Gastrocnemius medialis (tissue), 4 donors: ENCODE measurements at regions not wholly inside any gene's neighbourhood (a gene's known extent, or its start where the extent isn't known, plus 50 kb on each side); places are given as distances from the start of the nearest gene placed in this dataset.
A peak's percentile ranks its signal among the peaks of the same experiment; 100 is the strongest.

Experiments used
- ATAC-seq, 2 donors: fragments of 150-250 bp; one replicate each; pipeline ENCODE4 v1.9.1; 2016
- DNase-seq, 2 donors: peaks; one replicate each; pipeline ENCODE4 v3.0.0-alpha.2; 2019
- H3K27ac ChIP-seq, 4 donors: fragments of 200-600 bp; sonication (generic); 1 replicate in 1 of 4; 2 replicates in 3 of 4; pipeline ENCODE4 v1.5.1; 2016 to 2018; ENCODE audit warnings: mild to moderate bottlenecking in 2 of 4, moderate library complexity in 1 of 4
- H3K27me3 ChIP-seq, 3 donors: fragments of 200-600 bp; sonication (generic) in 2 of 3; 1 replicate in 1 of 3; 2 replicates in 2 of 3; pipeline versions ENCODE4 v1.5.1 to v1.6.0; 2016 to 2019; ENCODE audit warnings: mild to moderate bottlenecking in 1 of 3, moderate library complexity in 1 of 3
- H3K36me3 ChIP-seq, 2 donors: fragments of 200-600 bp; sonication (generic) in 1 of 2; one replicate each; pipeline ENCODE4 v1.5.1; 2017 to 2018
- H3K4me1 ChIP-seq, 2 donors: fragments of 200-600 bp; sonication (generic) in 1 of 2; one replicate each; pipeline ENCODE4 v1.5.1; 2016 to 2017; ENCODE audit warnings: mild to moderate bottlenecking in 2 of 2
- H3K4me3 ChIP-seq, 4 donors: fragments of 200-600 bp; sonication (generic) in 3 of 4; 1 replicate in 1 of 4; 2 replicates in 3 of 4; pipeline ENCODE4 v1.5.1; 2016 to 2019; ENCODE audit warnings: mild to moderate bottlenecking in 2 of 4
- H3K9me3 ChIP-seq, 3 donors: fragments of 200-600 bp; sonication (generic) in 2 of 3; 1 replicate in 1 of 3; 2 replicates in 2 of 3; pipeline ENCODE4 v1.5.1; 2016 to 2019
- POLR2A ChIP-seq, 2 donors: fragments of 450-650 bp; IDR thresholded peaks; one replicate each; pipeline ENCODE4 v1.6.1; 2017; ENCODE audit warnings: antibody characterized with exemption in 2 of 2, mild to moderate bottlenecking in 2 of 2, moderate library complexity in 2 of 2
- in situ Hi-C, 4 donors: fragments of 200-750 bp; cut with MboI; loops; one replicate each; pipeline versions ENCODE4 v1.15.0 to v1.8.0; 2017; ENCODE audit warnings: low sequenced_read_pairs in 4 of 4
- intact Hi-C: fragments of 100-400 bp; cut with DNase I; formaldehyde crosslinking; loops from one replicate; pipeline ENCODE4 v1.15.1; 2023; ENCODE audit warnings: low total_unique reads
- TF ChIP-seq, protein P1 (sequence below), 5 experiments: fragments of 450-650 bp in 3 of 5; fragments of 200-600 bp in 2 of 5; sonication (generic) in 2 of 5; IDR thresholded peaks in 4 of 5; conservative IDR thresholded peaks in 1 of 5; 1 replicate in 4 of 5; 2 replicates in 1 of 5; pipeline ENCODE4 v1.5.1; 2016 to 2019; ENCODE audit warnings: antibody characterized with exemption in 5 of 5, mild to moderate bottlenecking in 3 of 5, moderate library complexity in 3 of 5

DNA sequence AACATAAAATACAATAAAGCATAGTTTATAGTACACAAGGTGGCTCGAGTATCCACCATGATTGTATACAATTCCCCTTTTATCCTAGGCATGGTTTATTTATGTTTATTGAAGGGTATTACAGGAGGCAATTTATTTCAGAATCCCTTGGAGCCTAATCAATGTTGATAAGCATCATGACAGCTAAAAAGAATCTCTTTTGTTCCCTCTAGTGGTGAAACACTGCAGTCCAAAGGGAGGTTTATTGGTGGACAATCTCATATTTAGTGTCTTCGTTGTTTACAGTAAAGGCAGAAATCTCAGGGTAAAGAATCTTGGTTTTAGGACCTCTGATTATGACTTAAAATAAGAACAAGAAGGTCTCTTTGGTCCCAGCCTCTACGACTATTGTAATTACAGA, 1712.5 kb downstream of the C4orf33 start:
- in situ Hi-C loops: no loop called here
- no peak overlapping the region for H3K4me3 ChIP-seq
- no peaks in the 10 kb centered on the region for H3K4me1 ChIP-seq

DNA sequence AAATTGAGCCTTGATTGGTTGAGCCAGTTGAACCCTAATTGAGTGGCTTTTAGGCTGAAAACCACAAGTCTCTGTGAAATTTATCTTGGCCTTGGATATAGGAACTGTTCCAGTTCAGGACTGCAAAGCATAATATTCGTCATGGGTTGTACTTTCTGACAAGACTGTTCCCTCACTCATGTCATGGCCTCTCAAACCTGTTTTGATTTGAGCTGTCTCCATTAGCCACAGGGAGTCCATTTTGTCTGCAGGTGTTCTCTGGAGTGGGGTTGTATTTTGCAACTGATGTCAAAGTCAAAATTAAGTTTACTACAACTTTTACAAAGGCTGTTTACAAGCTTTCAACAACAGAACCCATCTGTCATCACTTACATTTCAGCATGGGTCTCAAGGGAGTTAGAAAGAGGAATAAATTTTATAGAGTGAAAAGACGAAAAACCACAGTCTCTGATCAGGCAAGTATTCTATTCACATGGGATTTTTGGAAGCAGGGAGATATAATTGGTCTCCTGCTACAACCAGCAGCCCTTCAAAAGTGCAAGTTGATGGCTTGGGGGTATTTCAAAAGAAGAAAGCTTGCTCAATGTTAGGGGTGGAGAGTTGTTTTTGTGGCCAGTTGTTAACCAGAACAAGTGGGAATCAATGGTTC, 1716.3 kb downstream of the C4orf33 start:
- Histone ChIP-seq H3K9me3 (no peaks in the 10 kb centered on the region), H3K27ac (no peak overlapping the region), H3K27me3 (no peaks in the 10 kb centered on the region), H3K36me3 (no peaks in the 10 kb centered on the region), H3K4me1 (no peaks in the 10 kb centered on the region), H3K4me3 (no peak overlapping the region)
- in situ Hi-C loops: loop anchor here in 1 of 4 donors (10.0 kb wide), 1 partner anchor 57 kb away; no protein-coding TSS in a partner anchor
- intact Hi-C loops: no loop called here
- no peak for ATAC-seq
- no peak for DNase-seq
- TF ChIP-seq POLR2A (IDR thresholded peaks at IDR 0.05): no peak
- TF ChIP-seq, protein P1, sequence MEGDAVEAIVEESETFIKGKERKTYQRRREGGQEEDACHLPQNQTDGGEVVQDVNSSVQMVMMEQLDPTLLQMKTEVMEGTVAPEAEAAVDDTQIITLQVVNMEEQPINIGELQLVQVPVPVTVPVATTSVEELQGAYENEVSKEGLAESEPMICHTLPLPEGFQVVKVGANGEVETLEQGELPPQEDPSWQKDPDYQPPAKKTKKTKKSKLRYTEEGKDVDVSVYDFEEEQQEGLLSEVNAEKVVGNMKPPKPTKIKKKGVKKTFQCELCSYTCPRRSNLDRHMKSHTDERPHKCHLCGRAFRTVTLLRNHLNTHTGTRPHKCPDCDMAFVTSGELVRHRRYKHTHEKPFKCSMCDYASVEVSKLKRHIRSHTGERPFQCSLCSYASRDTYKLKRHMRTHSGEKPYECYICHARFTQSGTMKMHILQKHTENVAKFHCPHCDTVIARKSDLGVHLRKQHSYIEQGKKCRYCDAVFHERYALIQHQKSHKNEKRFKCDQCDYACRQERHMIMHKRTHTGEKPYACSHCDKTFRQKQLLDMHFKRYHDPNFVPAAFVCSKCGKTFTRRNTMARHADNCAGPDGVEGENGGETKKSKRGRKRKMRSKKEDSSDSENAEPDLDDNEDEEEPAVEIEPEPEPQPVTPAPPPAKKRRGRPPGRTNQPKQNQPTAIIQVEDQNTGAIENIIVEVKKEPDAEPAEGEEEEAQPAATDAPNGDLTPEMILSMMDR (IDR thresholded peaks at IDR 0.05 in 4 of 5, conservative IDR thresholded peaks at IDR 0.05 in 1 of 5): no peak

More for the DNA sequence above, 1712.5 kb downstream of the C4orf33 start:
- intact Hi-C loops: no loop called here
- no peaks in the 10 kb centered on the region for H3K27me3 ChIP-seq
- no peaks in the 10 kb centered on the region for H3K36me3 ChIP-seq
- DNase-seq (no peak), ATAC-seq (no peak)
- TF ChIP-seq, protein P1 (IDR thresholded peaks at IDR 0.05 in 4 of 5, conservative IDR thresholded peaks at IDR 0.05 in 1 of 5): no peak
- no peak overlapping the region for H3K27ac ChIP-seq
- no peaks in the 10 kb centered on the region for H3K9me3 ChIP-seq

DNA sequence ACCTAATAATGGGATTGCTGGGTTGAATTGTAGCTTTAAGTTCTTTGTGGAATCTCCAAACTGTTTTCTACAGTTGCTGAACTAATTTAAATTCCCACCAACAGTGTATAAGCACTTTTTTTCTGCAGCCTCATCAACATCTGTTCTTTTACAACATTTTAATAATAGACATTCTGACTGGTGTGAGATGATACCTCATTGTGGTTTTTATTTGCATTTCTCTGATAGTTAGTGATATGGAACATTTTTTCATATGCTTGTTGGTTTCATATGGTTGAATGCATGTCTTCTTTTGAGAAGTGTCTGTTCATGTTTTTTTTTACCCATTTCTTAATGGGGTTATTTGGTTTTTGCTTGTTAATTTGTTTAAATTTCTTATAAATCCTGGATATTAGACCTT, 1718.9 kb downstream of the C4orf33 start:
- in situ Hi-C loops (loop anchor here in 1 of 4 donors (10.0 kb wide), 1 partner anchor 60 kb away; no protein-coding TSS in a partner anchor), intact Hi-C loops (loop anchor here (1.0 kb wide), 1 partner anchor 10 kb away; no protein-coding TSS in a partner anchor)
- Histone ChIP-seq H3K27me3 (no peaks in the 10 kb centered on the region), H3K4me1 (no peaks in the 10 kb centered on the region), H3K4me3 (no peak overlapping the region), H3K9me3 (no peaks in the 10 kb centered on the region), H3K36me3 (no peaks in the 10 kb centered on the region), H3K27ac (no peak overlapping the region)
- DNase-seq (no peak), ATAC-seq (no peak)
- TF ChIP-seq, protein P1 (IDR thresholded peaks at IDR 0.05 in 4 of 5, conservative IDR thresholded peaks at IDR 0.05 in 1 of 5): no peak

DNA sequence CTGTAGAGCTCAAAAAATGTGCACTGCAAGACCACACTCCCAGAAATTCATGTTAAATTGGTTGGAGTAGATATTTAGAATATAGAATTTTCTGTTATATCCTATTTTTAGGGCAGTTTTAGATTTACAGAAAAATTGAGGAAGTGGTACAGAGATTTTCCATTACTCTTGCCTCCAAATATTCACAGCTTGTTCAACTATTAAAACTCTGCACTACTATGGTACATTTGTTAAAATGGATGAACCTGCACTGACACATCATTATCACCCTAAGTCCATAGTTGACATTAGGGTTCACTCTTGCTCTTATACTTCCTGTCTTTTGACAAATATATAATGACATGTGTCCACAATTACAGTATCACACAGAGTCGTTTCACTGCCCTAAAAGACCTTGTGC, 1724.5 kb downstream of the C4orf33 start:
- no peak for ATAC-seq
- in situ Hi-C loops (no loop called here), intact Hi-C loops (no loop called here)
- Histone ChIP-seq H3K9me3 (no peaks in the 10 kb centered on the region), H3K27ac (no peak overlapping the region), H3K27me3 (no peaks in the 10 kb centered on the region), H3K4me3 (no peak overlapping the region), H3K36me3 (no peaks in the 10 kb centered on the region), H3K4me1 (no peaks in the 10 kb centered on the region)
- DNase-seq: no peak
- TF ChIP-seq, protein P1 (IDR thresholded peaks at IDR 0.05 in 4 of 5, conservative IDR thresholded peaks at IDR 0.05 in 1 of 5): no peak
- no peak for TF ChIP-seq POLR2A (IDR thresholded peaks at IDR 0.05)

DNA sequence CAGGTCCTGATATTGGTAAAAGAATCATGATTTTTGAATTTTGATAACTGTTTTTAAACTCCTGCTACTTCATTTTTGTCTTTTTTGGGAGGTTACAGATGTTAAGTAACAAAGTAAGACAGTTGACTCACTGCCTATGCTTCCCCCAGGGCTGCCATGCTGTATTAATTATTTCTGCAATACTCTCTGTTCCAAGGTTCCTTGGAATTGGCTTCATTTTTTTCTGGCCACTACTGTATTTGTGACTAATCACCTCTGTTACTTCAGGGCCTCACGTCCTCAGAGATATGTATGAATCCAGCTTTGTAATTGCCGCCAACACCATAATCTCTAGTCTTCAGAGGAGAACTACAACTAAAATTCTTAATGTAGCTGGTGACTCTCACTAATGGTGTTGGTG, 1729.3 kb downstream of the C4orf33 start:
- no peak for DNase-seq
- in situ Hi-C loops (no loop called here), intact Hi-C loops (loop anchor here (1.0 kb wide), 1 partner anchor 10 kb away; no protein-coding TSS in a partner anchor)
- peak in 1 of 2 donors; percentile 56 for ATAC-seq
- H3K36me3 ChIP-seq: no peaks in the 10 kb centered on the region
- H3K4me3 ChIP-seq: no peak overlapping the region
- H3K4me1 ChIP-seq: no peaks in the 10 kb centered on the region
- H3K27me3 ChIP-seq: no peaks in the 10 kb centered on the region
- no peak overlapping the region for H3K27ac ChIP-seq
- TF ChIP-seq POLR2A (IDR thresholded peaks at IDR 0.05): no peak
- TF ChIP-seq, protein P1 (IDR thresholded peaks at IDR 0.05 in 4 of 5, conservative IDR thresholded peaks at IDR 0.05 in 1 of 5): no peak
- no peaks in the 10 kb centered on the region for H3K9me3 ChIP-seq
